GM19351 (cell line): ENCODE measurements at regions not wholly inside any gene's neighbourhood (a gene's known extent, or its start where the extent isn't known, plus 50 kb on each side); places are given as distances from the start of the nearest gene placed in this dataset.

Source experiments
- ATAC-seq: cut with Tn5 transposase; IDR thresholded peaks from one replicate; pipeline ENCODE4 v1.9.1; 2021; ENCODE audit warnings: mild to moderate bottlenecking, moderate library complexity; ENCODE audit not compliant: unreplicated experiment

DNA sequence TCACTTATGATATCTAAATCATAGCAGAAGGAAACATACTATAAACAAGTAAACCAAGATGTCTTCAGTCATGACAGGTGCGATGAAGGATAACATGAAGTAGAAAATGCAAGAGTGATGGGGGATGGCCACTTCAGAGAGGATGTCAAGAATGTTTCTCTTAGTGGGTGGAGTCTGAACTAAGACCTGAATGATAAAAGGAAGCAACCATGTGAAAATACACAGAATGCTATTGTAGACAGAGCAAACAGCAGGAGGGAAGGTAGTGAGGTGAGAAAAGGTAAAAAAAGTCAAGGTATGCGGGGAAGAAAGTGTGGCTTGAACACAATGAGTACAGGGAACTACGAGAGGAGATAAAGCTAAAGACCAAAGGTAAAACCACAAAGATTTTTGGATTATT lies 341.6 kb downstream of the FBXO15 start:
- no peak for ATAC-seq

DNA sequence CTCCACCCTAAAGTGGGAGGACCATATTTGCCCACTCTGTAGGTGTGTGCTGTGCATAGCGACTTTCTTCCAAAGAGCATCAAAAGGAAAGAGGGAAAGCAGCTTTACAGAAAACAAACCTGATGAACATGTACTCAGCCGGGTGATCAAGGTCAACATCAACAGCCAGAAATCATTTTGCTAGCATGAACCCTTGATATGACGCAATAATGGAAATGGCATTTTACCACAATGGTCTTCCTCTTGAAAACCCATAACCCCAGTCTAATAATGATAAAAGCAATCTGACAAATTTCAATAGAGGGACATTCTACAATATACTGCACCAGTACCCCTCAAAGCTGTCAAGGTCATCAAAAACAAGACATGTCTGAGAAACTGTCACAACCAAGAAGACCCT lies 350.2 kb downstream of the FBXO15 start:
- ATAC-seq, result no peak

DNA sequence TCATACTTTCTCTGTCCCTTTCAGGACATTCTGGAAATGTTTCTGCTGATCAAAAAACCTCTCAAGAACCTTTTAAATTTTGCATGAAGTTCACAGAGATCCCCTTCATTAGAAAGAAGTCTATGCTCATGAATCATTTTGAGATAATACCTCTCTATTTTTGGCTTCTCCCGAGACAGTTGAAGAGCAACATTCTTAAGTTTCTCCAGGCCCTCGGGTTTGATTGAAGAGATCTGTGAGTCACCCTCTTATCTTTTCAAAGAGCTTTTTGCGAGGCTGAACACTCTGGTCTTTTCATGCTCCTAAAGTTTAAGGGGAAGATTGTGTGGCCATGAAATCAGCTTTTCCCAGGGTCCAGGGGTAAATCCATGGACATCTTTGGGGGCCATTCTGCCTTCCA lies 354.2 kb downstream of the FBXO15 start:
- no peak for ATAC-seq

DNA sequence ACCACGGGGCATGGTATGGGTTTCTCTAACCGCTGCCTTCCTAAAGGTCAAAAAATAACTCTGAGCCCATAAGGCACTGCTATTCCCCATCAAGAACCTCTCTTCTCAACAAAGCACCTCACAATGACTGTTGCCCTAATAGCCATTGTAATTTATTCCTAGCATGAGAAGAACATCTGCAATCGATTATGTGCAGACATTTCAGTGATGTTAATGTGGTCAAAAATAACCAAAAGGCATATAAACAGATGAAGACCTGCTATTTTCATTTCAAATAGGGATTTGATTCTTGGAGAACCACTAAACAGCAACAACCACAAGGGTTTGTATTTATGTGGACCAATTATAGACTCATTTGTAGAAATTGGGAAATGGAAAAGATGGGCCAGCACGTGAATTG lies 356.6 kb downstream of the FBXO15 start:
- ATAC-seq, result no peak

DNA sequence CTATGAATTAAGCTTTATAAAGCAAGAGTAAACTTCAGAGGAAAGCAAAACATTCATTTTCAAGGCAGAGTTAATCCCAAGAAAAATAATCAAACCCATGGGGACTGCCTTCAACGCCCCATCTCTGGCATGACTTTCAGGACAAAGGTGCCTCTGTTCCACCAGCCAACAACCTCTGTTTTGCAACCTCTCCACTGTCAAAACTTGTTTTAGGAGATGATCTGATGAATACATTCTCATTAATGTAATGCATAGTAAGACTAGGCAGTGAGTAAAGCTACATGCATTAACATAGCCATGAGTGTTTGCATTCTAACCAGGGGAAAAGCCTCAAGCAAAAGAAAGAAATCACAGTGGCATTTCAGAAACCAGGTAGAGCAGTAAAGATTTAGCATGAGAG lies 357.0 kb downstream of the FBXO15 start:
- no peak for ATAC-seq

DNA sequence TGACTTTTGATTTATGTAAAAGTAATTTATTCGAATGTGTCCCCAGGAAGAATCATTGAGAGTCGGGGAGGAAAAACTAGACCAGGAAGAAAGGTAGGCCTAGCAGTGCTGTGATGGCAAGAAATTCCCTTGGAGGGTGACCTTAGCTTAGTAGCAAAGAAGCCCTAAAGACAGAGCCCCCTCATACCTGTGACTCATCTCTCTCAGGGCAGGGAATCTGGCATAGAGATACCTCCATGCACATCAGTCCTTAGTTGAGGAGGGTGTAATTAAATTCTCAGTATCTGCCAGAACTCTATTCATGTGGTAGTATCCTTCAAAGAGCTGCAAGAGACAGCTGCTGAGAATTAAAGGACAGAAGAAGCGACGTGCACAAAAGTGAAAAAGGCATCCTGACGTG lies 360.3 kb downstream of the FBXO15 start:
- ATAC-seq, result no peak

DNA sequence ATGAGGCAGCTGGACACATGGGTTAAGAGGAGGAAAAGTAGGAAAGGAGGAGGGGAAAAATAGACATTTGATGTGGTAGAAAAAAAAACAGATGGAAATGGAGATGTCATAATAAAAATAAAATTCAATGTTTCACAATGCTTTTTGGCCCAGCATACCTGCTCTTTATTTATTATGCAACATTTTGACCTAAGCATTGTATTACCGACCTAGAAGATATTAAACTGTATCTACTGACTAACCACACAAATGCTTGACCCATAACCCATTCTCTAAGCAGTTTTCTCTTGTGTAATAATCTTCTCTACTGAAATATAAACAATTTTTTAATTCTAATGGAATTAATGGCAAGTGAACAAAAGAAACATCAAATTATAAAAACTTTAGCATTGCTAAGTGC lies 362.3 kb downstream of the FBXO15 start:
- no peak for ATAC-seq

DNA sequence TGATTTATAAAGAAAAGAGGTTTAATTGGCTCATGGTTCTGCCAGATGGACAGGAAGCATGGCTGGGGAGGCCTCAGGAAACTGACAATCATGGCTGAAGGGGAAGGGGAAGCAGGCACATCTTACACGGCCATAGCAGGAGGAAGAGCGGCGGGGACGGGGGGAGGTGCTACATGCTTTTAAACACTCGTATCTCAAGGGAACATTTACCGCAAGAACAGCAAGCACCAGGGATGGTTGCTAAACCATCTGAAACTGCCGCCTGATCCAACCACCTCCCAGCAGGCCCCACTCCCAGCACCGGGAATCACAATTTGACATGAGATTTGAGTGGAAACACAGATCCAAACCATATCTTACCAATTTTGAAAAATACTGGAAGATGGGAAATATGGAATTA lies 362.8 kb downstream of the FBXO15 start:
- no peak for ATAC-seq

DNA sequence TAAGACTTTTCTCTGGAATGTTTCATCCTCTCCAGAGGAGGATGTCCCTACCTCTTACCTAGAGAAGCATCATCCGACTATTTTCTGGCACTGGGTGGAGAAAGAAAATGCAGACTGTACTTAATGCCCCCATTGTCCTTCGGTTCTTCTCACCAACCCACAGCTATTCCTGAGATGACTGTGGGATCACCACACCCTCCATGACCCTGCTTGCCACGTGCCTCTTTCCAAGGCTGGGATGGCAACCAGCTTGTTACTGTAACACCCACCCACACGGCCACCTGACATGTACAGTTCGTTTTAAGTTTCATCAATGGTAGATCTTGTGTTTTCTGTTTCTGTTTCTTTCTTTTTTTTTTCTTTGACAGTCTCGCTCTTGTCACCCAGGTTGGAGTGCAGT lies 365.2 kb downstream of the FBXO15 start:
- ATAC-seq, result no peak

DNA sequence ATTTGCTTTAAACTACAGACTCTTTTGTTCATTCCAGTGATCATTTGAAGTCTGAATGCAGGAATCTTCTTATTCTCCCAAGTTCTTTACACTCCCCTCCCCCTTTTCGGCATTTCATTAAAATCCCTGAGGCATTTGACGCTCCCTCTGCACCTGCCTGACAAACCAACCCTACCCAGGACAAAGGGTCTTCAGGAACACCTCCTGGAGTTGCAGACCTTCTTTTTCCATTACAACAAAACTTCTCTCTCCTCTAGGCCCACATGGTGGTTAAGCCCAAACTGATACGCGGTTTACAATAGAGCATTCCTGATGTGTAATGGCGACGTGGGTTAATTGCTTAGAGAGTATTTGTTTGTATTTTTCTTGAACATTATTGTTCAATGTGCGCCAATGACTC lies 367.4 kb downstream of the FBXO15 start:
- ATAC-seq, result no peak

DNA sequence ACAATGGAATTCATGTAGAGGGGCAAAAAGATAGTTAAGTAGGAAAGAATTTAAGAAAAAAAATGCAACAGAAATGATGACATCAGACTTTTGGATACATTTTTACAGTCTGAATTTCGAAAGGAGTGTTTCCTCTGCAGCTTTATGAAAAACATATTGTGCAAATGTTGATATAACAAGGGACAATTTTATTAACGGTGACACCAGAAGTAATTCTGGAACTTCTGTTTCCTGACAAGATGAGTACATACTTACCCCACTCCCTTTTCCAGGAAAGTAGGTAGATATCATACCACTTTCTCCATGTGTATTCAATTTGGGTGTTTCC lies 369.6 kb downstream of the FBXO15 start:
- ATAC-seq, result no peak

DNA sequence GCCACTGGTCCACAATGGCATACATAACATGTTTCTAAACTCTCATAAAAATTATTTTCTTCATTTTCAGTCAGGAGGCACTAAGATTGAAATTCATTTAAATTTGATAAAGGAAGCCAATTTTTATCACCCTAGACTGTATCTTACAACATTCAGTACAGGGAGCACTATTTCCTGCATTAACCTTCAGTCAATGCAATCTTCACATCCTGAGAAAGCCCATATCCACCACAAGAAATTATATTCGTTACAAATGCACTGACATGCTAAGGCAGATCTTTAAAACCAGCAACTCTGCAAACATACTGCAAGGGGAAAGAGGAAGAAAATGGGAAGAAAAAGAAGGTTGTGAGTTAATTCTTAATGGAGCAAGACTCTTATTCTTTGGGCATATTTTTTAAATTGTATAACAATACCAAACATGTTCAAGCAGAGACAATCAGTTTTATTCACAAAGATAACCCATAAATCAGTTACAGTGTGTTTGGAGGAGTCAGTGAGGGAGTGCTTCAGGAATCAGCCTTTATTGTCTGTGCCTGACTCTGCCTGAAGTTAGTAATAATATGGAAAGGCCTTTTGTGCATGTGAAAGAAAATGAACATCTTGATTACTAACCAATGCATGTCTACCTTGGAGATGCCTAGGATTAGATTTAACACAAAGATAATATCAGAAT lies 370.1 kb downstream of the FBXO15 start:
- no peak for ATAC-seq

DNA sequence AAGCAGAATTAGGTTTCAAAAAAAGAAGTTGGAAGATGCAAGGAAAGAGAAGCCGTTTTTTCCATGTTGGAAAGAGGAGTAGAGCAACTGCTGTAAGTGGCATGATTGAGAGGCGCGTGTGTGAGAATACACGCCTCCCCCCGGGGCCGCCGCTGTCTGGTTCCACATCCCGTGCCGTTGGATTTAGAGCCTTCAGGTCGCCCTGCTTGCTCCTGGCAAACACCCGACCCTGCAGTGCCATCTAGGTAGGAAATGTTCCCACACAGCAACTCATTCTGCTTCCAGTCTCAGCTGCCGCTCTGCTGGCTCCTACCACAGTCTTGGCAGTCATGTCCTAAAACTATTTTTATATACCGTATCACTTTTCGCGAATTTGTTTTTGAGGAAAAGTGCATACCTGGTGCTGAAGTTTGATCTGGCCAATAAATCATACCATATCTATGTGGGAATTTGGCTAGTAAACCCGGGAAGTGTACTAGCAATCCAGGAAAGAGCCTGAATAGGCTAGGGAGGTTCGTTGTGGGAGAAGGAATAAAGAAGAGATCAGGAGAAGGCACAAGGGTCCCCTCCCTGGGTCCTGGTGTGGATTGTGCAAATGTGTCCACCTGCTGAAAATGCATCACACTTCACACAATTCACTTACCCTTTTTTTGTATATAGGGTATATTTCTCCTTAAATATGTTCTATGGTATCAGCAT lies 372.7 kb downstream of the FBXO15 start:
- no peak for ATAC-seq

DNA sequence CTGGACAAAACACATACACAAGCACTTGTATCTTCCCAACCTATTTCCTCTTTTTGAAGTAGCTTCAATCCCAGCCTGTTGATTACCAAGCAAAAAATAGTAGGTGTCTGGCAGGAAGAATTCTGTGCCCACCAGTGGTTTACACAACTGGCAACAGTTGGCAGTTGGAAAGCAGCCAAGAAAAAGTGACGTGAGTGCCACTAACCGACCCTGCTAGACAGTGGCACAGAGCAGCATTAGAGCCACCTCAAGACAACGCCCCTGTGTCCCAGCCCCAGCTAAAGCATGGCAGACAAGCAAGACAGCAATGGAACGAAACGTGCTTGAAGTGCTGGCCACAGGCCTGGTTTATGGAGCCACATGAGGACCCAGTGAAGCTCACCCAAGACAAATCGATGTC lies 379.6 kb downstream of the FBXO15 start:
- ATAC-seq, result no peak

DNA sequence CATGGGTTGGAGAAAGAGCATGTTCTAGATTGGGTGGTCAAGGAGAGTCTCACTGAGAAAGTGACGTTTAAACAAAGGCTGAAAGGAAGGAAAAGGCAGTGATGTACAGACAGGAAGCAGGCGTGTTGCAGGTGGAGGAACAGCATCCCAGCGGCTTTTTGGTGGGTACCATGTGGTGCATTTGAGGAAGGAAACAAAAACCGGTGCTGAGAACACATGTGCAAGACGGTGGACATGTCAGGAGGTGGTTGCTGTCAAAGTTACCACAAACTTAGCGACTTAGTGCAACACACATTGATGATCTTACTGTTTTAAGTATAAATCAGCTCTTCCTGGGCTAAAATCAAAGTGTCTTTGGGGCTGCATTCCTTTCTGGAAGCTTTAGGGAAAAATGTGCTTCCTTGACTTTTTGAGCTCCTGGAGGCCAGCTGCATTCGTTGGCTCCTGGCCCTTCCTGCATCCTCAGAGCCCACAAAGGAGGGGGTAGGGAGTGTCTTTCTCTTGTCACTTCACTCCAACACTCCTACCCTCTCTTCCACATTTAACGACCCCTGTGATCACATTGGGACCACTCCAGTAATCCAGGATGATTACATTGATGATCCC lies 380.6 kb downstream of the FBXO15 start:
- ATAC-seq, result no peak

DNA sequence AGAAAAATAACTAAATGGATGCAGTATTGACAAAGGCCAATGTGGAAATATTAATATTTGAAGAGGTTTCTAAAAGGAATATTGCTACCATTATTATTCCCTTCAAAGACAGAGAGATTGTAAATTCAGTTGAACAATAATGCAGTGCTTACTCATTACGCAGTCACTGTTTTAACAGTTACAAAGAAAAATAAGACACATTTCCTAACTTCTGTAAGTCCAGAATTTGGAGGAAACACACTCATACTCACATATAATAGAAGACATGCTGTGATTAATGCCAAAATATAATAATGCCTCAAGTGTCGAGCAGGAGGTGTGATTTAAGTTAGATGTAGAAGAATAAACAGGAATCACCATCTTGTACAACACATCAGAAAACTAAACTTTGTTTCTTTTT lies 389.2 kb downstream of the FBXO15 start:
- ATAC-seq, result no peak

DNA sequence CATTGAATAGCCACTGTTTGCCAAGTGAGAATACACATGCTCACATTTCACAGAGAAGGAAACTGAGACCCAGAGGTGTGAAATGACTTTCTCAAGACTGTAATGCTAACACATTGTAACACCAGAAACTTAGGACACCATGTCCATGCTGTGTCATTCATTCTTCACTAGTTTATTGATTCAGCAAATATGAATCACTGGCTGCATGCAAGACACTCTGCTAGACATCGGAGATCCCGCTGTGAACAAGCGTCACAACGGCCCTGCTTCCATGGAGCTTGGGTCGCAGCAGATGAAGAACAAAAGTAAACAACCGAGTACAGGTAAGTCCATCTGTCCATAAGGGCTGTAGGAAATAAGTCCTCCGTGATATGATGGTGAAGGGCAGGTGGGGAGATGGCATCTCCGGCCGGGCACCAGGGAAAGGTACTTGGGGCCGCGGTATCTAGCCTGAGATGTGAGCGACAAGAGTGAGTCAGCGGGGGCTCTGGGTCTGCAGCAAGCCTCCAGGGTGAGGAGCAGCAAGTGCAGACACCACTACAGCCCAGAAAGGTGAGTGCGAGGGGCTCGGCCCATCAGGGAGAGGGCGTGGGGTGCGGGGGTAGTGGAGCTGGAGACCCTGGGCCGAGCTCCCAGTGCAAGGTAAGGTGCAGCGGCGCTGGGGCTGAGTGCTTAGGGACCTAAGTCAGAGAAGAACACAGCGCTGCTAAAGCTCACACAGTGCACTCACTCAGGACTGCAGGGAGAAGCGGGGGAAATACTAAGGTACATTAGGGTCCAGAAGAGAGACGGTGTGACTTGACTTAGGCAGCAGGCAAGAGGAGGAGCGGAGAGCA lies 391.2 kb downstream of the FBXO15 start:
- no peak for ATAC-seq

DNA sequence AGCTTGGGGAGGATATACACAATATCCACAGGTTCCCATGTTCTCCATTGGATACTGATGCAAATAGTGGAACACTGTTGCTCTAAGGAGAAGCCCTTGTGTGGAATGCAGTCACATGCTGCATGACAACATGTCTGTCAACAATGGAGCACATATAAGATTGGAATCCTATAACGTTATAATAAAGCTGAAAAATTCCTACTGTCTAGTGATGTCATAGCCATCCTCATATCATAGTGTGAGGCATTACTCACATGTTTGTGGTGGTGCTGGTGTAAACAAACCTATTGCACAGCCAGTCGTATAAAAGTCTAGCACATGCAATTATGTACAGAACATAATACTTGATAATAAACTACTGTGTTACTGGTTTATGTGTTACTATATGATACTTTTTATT lies 394.7 kb downstream of the FBXO15 start:
- no peak for ATAC-seq

DNA sequence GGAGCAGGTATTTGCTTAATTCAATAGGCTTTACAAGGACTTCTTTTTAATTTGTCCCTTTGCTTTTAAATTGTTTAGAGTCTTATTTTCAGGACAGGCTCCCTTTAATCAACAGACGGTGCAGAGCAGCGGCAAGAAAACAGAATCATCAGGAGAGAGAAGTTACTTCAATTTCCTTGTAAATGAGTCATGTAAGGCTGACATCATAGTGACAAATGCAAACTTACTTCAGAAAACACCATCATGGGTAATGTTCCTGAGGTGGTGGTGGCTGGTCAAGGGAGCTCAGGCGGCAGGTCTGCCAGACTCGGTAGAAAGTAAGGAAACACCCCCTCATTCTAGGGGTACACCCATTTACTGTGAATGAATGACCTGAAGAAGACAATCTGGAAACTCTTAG lies 395.1 kb downstream of the FBXO15 start:
- ATAC-seq, result no peak

DNA sequence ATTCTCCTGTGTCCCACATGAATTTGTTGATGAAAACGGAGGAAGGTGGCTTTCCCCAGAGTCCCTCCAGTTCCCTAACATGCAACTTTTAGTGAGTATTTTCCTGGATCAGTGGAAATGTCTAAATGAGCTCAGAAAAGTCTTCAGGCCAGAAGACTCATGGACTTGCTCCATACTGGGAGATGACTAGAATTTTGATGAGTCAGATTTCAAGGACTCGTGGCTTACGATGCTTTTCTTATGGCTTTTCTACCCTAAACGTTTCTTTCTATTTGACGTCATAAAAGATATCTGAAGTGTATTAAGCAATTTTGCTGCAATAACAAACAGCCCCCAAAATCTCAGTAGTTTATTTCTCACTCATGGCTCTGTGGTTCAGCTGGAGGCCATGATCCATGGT lies 397.6 kb downstream of the FBXO15 start:
- ATAC-seq, result no peak

DNA sequence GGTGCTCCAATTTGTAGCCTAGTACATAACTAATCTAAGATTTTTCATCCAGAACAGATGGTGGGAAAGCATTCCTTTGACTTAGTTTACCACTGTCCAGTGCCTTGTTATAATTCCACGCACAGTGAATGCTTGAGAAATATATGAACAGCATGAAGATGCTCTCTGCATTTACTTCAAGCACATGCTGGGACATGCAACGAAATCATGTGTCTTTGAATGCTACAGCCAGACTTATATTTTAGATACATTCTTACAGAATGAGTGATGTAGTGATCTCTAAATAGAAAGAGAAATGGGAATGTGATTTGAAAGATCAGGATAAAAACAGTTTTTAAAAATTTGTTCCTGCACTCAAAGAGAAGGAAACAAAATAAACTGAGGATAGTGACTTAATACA lies 398.3 kb downstream of the FBXO15 start:
- ATAC-seq, result no peak

DNA sequence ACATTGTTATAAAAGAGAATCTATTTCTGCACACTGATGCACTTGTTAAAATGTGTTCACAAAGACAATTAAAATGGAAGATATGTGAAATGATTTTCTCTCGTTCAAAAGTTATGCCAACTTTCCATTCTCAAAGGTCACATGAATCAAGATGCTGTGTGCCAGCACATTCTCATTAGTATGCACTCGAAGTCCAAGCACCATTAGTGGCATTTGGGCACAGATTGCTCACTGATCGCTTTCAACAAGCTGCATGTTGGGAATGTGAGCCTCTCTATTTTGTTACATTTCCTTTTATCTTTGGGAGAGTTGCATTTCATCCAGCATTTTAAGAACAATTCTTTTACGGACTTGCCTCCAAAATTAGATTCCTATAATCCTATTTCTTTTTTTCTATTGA lies 398.9 kb downstream of the FBXO15 start:
- no peak for ATAC-seq
